22Rv1 (cell line): ENCODE measurements at regions not wholly inside any gene's neighbourhood (a gene's known extent, or its start where the extent isn't known, plus 50 kb on each side); places are given as distances from the start of the nearest gene placed in this dataset.

ENCODE experiments used
- ZFX ChIP-seq: fragments of 450-650 bp; IDR thresholded peaks from 2 replicates; pipeline ENCODE4 v1.6.1; 2017; ENCODE audit warnings: antibody characterized with exemption, borderline replicate concordance
- TF ChIP-seq, protein P1 (sequence below): fragments of 450-650 bp; IDR thresholded peaks from 2 replicates; pipeline ENCODE4 v1.5.1; 2017; ENCODE audit warnings: mild to moderate bottlenecking

DNA sequence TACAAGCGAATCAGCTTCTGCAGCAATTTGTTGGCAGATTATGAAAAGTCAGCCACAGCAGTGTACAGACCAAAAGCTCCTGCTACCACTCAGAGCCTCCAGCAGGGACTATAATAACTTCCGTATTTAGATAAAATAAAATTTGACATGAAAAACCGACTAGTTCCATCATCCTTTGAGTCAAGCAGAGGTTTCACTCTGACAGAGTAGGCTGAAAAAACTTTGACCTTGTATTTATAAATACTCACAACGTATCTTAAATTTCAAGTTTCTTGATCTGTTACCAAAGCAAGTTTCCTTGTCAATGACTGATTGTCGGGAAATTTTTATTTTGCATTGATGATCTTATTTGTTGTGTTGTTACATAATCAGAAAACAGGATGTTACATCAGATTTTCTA is 283.4 kb downstream of the DAD1 start:
- TF ChIP-seq, protein P1, sequence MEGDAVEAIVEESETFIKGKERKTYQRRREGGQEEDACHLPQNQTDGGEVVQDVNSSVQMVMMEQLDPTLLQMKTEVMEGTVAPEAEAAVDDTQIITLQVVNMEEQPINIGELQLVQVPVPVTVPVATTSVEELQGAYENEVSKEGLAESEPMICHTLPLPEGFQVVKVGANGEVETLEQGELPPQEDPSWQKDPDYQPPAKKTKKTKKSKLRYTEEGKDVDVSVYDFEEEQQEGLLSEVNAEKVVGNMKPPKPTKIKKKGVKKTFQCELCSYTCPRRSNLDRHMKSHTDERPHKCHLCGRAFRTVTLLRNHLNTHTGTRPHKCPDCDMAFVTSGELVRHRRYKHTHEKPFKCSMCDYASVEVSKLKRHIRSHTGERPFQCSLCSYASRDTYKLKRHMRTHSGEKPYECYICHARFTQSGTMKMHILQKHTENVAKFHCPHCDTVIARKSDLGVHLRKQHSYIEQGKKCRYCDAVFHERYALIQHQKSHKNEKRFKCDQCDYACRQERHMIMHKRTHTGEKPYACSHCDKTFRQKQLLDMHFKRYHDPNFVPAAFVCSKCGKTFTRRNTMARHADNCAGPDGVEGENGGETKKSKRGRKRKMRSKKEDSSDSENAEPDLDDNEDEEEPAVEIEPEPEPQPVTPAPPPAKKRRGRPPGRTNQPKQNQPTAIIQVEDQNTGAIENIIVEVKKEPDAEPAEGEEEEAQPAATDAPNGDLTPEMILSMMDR, result no peak
- TF ChIP-seq ZFX, result no peak
